HG02938 (cell line): ENCODE measurements at regions not wholly inside any gene's neighbourhood (a gene's known extent, or its start where the extent isn't known, plus 50 kb on each side); places are given as distances from the start of the nearest gene placed in this dataset.

ENCODE experiments used
- ATAC-seq: cut with Tn5 transposase; IDR thresholded peaks from one replicate; pipeline ENCODE4 v1.9.1; 2021; ENCODE audit warnings: mild to moderate bottlenecking, moderate library complexity; ENCODE audit not compliant: unreplicated experiment

DNA sequence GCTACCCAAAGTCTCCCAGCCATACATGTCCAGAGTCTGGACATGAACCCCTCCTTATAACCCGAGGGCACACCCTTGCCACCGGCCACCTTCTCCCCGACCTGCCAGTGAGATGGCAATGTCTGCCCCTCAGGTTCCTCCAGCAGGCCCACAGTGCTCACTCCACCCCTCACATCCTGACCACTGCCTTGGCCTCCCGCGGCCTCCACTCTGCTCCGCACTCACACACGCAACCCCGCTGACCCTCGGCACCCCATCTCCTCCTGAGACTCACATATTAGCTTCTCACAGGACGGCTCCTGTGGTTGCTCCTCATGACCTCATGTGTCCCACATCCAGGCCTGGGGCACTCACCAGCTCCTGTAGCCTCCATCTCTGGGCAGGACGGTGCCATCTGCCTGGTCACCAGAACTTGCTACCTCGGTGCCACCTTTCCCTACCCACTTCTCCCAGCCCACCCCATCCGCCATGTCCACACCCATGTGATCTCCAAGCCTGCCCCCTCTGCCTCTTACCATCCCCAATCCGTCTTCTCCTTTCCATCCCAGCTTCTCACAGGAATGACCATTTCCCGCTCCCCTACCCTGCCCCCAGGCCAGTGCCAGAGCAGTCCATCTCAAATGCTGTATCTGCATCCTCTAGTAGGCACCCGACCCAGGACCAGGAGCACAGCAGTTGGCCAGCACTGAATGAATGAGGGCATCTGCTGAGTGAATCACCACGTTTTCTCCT is 198.6 kb upstream of the DIO3 start:
- ATAC-seq: no peak

DNA sequence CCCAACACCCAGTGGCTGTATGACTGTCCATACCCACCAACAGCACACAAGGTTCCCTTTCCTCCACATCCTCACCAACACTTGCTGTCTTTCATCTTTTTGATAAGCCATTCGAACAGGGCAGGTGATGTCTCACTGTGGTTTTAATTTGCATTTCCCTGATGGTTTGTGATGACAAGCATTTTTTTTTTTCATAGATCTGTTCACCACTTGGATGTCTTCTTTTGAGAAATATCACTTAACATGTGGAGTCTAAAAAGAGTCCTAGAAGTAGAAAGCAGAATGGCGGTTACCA is 198.1 kb upstream of the DIO3 start:
- ATAC-seq: no peak

DNA sequence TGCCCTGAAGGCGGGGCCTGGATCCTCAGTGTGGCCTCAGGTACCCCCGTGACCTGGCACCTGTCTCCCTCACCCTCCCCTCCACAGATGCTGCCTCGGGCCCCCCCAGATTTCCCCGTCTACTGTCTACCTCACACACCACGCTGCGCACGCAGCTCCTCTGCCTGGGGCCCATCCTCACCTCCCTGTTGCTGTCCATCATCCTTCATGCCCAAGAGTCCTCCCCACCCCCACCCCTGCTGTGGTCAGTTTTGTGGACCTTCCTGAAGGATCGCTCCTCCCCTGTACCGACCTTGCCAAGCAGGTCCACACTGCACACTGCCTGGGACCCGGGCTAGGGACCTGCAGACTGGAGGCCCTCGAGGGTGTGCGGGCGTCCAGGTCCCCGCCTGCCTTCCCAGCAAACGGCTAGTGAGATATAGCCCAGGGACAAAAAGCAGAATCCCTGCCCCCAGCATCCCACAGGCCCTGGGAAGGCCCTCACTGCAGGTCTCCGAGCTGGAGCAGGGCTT is 197.4 kb upstream of the DIO3 start:
- ATAC-seq: no peak

DNA sequence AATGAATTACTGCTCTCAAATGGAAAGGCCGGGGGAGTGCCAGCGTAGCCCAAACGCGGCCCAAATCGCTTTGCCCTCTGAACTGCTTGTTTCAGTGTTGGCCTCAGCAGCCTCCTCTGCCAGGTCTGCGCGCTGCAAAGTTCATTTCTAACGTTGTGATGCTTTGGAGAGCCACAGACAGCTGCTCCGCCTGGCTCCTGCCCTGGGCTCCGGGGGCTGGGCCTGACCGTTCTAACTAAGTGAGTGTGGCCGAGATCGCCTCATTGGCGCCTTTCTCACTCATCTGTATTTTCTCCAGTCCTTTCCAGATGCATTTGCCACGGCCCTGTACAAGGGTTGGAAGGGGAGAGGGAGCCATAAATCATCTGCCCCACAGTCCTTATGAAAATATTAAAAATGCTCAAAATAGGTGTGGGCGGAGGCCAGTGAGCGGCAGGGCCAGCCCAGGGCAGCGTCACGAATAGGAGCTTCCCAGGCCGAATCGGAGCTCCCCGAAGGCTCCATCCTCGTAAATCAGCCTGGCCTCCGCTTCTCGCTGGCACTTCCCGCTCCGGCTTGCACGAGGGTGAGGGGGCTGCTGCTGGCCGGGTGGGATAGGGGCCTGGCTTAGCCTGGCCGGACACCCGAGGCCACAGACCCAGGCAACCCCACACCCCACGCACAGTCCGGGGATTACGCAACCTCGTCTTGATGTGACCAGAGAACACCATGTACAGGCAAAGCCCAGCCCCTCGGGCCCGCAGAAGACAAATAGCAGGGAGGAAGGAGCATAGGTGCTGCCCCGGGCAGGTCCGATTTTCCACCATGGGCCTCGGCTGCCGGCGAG is 196.6 kb upstream of the DIO3 start:
- no peak for ATAC-seq

DNA sequence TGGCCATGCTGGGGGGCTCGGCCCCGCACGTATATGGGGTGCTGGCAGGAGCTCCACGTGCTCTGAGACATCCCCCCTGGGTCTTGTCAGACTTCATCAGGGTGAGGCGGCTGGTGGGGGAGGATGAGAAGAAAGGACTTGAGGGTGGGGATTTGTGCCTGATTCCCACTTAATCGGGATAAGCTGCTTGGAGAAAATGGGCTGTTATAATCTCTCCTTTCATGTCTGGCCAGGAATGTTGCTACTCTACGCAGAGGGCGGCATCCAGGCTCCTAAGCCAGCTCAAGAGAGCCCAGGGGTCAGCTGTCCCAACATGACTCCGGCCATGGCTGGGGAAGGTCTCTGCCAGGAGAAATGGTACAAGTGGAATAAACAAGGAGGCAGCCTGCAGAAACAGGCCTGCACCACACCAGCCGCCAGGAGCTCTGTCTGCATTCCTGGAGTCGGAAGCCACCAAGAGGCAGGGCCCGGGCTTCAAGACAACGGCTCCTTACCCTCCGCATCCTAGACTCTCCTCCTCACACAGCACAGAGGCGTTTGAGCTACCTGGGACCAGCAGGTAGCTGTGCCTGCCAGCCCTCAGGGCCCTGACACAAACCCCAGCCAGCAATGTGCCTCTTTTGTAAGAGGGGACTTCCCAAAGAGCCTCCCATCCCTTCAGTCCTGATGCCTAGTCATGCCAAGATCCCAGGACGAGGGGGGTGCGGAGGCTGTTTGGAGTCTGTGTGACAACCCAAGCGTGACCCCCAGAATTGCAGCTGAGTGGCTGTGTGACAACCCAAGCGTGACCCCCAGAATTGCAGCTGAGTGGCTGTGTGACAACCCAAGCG is 195.8 kb upstream of the DIO3 start:
- ATAC-seq: no peak

DNA sequence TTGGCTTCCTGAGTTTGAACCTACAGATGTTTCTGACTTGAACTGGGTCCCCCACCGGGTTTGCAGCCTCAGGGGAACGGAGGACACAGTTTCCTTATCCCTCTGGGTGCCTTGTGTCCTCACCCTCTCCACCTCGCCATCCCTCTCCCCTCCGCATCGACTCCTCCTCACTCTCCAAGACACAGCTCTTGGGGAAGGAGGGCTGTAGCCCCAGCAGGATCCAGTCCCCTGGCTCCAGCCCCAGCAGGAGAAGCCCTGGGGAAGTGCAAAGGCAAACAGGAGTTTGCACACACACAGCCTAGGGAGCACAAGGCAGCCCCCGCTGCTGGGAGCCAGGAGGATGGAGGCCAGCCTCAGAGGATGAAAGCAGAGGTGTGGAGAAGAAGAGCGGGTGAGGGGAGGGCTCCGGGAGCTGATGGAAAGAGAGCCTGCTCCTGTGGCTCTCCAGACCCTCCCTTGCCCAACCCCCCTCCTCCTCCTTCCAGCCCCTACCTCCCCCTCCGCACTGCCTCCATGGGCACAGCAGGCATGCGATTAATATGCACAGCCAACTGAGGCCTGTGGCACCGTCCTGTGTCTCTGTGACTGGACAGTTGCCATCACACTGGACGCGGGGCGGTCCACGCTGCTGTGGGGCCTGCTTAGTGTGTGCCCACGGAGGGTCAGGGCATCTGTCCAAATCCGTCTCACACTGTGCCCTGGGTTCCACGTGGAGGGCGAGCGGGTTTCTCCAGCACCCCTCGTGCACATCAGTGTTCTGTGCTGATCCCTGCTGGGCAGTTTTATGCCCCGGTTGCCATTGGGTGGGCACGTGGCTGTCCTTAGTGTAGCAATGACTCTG is 193.7 kb upstream of the DIO3 start:
- ATAC-seq: no peak

DNA sequence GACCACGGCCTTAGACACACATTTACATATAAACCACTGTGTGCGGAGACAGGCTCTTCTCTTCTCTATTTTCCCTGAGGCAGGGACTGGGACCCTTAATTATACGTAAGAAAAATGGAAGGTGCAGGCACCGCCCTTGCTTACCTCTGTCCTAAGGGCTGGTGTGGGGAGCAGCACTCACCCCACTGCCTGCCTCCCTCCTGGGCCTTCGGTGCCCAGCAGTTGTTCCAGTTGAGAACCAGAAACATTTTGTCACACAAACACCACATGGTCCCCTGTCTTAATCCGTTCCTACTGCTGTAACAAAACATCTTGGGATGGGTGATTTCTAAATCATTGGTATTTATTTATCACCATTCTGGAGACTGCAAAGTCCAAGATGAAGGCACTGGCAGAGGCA is 192.7 kb upstream of the DIO3 start:
- ATAC-seq: no peak

DNA sequence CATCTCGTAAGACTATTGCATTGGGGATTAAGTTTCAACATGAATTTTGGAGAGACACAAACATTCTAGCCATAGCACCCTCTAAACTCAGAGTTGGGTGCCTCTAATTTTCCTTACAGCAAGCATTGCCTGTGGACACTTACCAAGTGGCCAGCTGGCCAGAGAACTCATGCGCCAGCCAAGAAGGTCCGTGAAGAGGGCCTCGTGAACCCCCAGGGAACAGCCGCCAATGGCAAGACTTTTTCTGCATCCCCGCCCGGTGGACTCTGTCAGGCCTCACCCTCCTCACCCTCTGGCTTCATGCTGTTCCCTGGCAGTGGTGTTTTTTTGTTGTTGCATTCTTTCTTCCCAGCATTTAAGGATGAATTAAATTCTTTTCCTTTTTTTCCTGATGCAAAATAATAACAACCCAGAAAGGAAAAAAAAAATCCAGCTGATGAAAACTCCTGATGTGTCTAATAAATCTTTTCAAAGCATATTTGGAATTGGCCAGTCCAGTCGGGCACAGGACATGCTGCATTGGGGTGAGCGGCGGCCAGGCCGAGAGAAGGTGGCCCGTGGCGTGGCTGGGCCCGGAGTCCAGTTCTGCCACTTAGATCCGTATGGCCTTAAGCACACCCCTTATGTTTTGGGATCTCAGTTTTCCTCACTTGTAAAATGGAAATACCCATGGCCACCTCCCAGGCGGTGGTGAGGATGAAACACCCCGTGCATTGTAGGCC is 191.9 kb upstream of the DIO3 start:
- no peak for ATAC-seq

DNA sequence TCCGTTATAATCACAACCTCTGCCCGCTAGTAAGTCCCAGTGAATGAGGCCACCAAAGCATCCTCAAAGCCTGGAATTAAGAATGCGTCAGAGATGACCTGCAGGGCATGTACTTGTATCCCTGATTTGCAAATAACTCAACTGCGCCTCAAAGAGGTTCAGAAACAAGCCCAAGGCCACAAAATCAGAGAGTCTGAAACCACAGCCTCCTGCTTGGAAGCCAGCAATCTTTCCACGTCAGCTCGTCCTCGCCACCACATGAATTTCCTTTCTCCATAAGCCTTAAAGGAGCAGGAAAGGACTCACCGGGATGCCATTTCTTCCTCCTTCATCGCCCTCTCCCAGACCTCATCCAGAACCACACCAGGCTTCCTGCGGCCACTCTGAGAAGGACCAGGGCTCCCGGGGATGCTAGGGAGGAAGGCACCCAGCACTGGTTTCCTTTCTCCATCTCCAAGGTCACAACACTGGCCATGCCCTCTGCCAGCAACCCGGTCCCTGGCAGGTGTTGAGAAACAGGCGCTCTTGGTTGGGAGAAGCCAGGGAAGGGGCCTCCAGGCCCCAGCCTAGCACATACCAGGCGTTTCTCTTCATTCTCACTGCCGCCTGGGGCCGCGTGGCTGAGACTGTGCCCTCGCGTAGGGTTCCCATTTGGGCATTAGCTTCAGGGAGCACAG is 191.2 kb upstream of the DIO3 start:
- no peak for ATAC-seq

DNA sequence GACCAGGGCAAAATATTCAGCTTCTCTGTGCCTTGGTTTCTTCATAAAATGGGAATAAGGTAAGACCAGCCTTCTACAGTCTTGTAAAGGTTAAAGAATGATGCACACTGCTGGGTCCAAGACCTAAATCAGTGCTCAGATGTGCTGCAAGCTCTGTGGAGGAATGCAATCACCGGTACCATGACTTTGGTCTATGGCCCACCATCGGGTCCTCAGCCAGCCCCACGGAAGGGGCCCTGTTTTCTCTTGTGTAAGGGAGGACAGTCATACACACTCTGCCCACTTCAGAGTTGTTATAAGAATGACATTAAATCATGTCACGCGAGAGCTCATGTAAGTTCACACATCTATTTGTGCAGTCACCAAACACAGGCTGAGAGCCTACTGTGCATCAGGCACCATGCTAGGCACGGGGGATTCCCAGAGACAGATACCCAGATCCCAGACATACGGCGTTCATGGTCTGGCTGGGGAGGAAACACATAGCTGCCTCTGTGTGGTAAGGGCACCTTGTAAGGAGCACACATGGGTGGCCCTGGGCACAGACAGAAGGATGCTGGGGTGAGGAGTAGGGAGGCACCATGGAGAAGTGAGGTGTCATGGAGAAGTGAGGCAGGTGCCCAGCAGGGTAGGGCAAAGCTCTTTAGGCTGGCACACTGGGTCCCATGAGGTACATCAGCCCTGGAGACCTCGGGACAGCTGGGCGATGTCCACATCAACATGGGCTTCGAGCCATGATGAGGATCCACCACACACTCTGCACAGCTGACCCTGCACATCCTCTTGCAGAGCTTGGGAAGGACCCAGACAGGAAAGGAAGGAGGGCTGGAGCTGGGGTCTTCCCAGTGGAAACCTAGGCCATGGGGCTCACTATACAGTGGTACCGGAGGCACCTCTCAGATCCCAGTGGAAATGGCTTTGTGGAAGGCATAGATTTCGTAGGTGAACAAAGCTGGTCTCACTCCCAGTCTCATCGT is 190.4 kb upstream of the DIO3 start:
- no peak for ATAC-seq

DNA sequence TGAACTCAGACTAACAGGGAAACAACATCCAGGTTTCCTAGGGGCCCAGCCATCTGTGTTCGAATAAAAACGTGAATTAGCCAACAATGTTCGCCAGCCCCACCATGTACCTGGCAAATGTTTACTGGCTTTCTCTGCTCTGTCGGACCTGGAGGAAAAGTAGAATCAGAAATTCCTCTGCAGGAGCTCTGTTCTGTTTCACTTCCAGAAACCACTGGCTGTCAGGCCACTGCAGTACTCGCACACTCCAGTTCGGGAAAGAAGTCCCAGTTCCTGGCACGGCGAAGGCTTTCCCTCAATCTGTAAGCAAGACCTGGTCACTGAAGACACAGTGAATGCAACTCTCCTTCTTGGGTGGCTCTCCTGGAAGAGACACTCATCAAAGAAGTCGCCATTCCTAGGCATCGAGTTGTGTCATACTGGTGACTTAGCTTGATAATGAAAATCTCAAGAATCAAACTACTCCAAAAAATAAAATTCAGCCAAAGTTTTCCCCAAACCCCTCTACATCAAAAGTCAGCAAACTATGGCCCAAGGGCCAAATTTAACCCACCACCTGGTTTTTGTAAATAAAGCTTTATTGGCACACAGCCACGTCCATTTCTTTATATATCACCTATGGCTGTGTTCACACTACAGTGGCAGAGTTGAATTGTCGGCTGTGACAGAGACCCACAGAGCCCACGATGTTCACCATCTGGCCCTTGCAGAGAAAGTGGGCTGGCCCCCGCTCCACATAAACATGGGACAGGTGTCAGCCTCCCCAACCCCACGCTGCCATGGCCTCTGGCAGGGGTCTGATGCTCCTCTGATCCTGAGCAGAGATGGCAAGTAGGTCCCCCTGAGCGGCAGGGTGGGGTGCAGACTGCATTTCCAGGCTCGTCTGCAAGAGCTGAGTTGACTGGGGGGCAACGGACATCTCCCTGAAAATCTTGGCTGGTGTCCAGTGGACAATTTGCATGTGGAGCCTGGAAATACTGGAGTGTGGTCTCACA is 189.2 kb upstream of the DIO3 start:
- no peak for ATAC-seq

DNA sequence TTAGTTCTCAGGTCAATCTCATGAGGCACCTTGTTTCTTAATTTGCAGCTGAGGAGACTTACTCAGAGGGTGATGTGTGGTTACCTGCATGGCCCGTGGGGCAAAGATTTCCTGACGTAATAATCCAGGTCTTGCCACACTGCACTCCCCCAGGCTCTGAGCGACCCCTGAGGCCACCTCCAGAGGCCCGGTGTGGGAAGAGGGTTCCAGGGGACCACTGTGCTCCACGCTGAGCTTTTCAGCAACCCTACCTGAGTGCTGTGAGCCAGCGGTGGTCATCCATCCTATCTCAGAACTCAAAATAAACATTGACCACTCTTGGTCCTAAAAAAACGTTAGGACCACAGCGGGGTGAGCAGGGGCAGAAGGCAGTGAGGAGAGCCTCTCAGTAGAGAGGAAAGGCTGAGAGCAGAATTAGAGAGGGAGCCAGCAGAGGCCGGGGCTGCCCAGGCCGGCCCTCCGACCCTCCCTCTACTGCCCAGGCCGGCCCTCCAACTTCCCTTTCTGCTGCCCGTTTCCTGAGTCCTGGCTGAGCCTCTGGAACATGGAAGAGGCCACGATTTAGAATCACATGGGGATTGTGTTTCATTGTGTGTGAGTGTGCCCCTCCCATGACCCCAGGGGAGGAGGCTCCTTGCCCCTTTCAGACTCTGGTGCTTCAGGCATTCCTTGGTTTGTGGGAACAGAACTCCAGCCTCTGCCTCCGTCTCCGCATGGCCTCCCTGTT is 188.2 kb upstream of the DIO3 start:
- ATAC-seq: no peak

DNA sequence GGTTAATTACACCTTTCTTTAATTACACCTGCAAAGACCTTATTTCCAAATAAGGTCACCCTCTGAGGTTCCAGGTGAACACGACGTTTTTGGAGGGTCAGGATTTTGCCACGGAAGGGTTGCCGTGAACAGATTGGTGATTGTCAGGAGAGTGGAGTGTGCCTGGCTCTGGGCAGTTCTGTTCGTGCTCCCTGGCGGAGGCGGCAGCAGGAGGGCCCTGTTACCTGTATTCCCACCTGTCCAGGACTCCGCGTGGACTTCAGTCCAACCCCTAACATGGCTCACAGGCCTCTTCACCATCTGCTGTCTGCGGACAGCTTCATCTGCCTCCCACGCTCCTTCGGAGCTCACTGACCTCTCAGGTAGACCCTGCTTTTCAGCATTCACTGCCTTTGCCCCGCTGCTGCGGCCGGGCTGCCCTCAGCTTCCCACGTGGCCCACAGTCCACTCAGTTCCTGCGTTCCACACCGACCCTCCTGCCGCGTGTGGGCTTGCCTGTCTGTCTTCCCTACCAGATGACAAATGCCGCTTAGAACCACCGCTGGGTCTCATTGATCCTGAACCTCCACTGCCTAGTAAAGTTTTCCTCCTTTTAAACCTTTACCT is 187.5 kb upstream of the DIO3 start:
- ATAC-seq: no peak

DNA sequence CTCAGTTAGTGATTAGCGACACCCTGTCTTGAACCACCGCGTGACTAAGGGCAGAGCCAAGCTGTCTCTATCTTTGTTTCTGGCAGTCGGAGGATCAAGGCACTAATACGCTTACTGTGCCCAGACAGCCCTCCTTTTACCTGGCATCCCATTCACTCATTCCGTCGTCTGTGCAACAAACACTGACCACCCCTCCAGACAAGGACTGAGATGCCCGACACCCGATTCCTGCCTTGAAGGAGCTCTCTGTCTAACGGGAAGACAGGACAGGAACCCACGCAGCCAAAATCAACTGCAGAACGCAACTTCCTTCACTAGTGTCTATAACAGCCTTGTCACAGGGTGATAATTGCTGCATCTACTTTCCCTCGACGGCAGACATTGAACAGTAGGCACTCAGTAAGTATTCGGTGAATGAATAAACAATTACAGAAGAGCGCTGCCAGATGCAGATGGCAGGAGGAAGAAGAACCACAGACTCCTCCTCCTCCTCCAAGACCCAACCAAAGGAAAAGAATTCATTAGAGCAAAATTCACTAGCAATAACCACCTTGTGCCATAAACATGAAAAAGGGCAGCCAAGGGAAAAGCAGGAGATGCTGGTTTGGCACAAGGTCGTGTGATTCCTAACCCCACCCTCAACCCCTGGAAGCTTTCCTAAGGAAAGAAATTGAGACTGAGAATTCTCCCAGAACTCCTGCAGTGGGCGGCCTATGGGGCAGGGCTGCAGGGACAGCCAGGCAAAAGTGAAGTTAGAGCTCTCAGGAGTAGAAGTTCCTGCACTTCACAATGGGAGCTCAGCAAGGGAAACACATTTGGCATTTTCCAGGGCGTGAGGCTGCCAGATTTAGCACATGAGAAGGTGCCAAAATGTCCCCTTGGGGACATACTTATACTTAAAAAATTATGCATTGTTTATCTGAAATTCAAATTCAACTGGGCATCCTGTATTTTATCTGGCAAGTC is 186.6 kb upstream of the DIO3 start:
- ATAC-seq: no peak

DNA sequence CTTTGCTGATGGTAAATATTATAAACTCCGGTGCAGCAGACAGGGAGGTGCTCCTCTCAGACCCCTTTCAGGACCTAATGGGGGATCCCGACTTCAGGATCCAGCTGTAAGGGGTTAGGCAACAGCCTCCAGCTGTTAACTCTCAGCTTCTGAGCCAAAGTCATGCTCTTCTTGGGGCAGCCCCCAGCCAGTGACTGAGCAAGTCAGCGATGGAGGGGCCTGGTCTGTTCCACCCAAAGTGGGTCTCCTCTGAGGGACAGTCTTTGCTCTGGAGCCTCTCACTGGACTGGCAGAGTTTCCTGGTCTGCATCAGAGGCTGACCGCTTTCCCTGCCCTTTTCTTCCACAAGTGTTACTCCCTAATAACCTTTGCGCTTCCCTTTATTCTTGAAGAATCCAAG is 184.2 kb upstream of the DIO3 start:
- ATAC-seq: no peak
